GM12878 (cell line): ENCODE measurements at regions not wholly inside any gene's neighbourhood (a gene's known extent, or its start where the extent isn't known, plus 50 kb on each side); places are given as distances from the start of the nearest gene placed in this dataset.

Experiments
- CBFB ChIP-seq: IDR thresholded peaks from 2 replicates; pipeline ENCODE4 v1.6.1; 2016; ENCODE audit warnings: antibody characterized with exemption, low read depth
- EP300 ChIP-seq, 2 experiments: fragments of 150-350 bp in 1 of 2; IDR thresholded peaks; 2 replicates each; pipeline ENCODE4 v1.6.1; 2011 to 2012; ENCODE audit warnings: low read depth in 2 of 2, low read length in 2 of 2, borderline replicate concordance in 1 of 2, improper control_type of control experiment in 1 of 2, inconsistent platforms in 1 of 2; ENCODE audit not compliant: control insufficient read depth in 1 of 2
- KDM1A ChIP-seq: fragments of 200-600 bp; sonication (generic); IDR thresholded peaks from 2 replicates; pipeline ENCODE4 v1.6.1; 2016; ENCODE audit warnings: borderline replicate concordance
- POLR2AphosphoS5 ChIP-seq: IDR thresholded peaks from 2 replicates; pipeline ENCODE4 v1.6.1; 2011; ENCODE audit warnings: mild to moderate bottlenecking, low read length, inconsistent platforms
- RBBP5 ChIP-seq: fragments of 200-600 bp; sonication (generic); conservative IDR thresholded peaks from 2 replicates; pipeline ENCODE4 v1.6.1; 2016
- STAT3 ChIP-seq: IDR thresholded peaks from 2 replicates; pipeline ENCODE4 v1.6.1; 2011; ENCODE audit warnings: low read depth, low read length, improper control_type of control experiment
- TF ChIP-seq, protein P1 (sequence below): fragments of 450-650 bp; IDR thresholded peaks from 2 replicates; pipeline ENCODE4 v1.6.1; 2018; ENCODE audit warnings: mild to moderate bottlenecking, low read depth, moderate library complexity; ENCODE audit not compliant: partially characterized antibody
- TF ChIP-seq, protein P2 (sequence below): fragments of 450-650 bp; IDR thresholded peaks from 2 replicates; pipeline ENCODE4 v1.6.1; 2017; ENCODE audit warnings: mild to moderate bottlenecking, moderate library complexity

GRCh38 chr4:114034189-114034588 is 54.7 kb upstream of the ARSJ start:
- TF ChIP-seq CBFB (no peak), RBBP5 (no peak), EP300 (IDR thresholded peaks at IDR 0.05; ENCODE audit: borderline replicate concordance in 1 of 2, control insufficient read depth in 1 of 2, low read depth in 2 of 2, low read length in 2 of 2) (no peak), KDM1A (no peak), POLR2AphosphoS5 (no peak), STAT3 (no peak)
- TF ChIP-seq, protein P1, sequence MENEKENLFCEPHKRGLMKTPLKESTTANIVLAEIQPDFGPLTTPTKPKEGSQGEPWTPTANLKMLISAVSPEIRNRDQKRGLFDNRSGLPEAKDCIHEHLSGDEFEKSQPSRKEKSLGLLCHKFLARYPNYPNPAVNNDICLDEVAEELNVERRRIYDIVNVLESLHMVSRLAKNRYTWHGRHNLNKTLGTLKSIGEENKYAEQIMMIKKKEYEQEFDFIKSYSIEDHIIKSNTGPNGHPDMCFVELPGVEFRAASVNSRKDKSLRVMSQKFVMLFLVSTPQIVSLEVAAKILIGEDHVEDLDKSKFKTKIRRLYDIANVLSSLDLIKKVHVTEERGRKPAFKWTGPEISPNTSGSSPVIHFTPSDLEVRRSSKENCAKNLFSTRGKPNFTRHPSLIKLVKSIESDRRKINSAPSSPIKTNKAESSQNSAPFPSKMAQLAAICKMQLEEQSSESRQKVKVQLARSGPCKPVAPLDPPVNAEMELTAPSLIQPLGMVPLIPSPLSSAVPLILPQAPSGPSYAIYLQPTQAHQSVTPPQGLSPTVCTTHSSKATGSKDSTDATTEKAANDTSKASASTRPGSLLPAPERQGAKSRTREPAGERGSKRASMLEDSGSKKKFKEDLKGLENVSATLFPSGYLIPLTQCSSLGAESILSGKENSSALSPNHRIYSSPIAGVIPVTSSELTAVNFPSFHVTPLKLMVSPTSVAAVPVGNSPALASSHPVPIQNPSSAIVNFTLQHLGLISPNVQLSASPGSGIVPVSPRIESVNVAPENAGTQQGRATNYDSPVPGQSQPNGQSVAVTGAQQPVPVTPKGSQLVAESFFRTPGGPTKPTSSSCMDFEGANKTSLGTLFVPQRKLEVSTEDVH: no peak
- TF ChIP-seq, protein P2, sequence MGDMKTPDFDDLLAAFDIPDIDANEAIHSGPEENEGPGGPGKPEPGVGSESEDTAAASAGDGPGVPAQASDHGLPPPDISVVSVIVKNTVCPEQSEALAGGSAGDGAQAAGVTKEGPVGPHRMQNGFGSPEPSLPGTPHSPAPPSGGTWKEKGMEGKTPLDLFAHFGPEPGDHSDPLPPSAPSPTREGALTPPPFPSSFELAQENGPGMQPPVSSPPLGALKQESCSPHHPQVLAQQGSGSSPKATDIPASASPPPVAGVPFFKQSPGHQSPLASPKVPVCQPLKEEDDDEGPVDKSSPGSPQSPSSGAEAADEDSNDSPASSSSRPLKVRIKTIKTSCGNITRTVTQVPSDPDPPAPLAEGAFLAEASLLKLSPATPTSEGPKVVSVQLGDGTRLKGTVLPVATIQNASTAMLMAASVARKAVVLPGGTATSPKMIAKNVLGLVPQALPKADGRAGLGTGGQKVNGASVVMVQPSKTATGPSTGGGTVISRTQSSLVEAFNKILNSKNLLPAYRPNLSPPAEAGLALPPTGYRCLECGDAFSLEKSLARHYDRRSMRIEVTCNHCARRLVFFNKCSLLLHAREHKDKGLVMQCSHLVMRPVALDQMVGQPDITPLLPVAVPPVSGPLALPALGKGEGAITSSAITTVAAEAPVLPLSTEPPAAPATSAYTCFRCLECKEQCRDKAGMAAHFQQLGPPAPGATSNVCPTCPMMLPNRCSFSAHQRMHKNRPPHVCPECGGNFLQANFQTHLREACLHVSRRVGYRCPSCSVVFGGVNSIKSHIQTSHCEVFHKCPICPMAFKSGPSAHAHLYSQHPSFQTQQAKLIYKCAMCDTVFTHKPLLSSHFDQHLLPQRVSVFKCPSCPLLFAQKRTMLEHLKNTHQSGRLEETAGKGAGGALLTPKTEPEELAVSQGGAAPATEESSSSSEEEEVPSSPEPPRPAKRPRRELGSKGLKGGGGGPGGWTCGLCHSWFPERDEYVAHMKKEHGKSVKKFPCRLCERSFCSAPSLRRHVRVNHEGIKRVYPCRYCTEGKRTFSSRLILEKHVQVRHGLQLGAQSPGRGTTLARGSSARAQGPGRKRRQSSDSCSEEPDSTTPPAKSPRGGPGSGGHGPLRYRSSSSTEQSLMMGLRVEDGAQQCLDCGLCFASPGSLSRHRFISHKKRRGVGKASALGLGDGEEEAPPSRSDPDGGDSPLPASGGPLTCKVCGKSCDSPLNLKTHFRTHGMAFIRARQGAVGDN: no peak
